GM12872 (cell line): ENCODE measurements at regions not wholly inside any gene's neighbourhood (a gene's known extent, or its start where the extent isn't known, plus 50 kb on each side); places are given as distances from the start of the nearest gene placed in this dataset.

Experiments
- TF ChIP-seq, protein P1 (sequence below): IDR thresholded peaks from 3 replicates; pipeline ENCODE4 v1.5.1; 2011; ENCODE audit warnings: low read depth, mild to moderate bottlenecking, low read length, moderate library complexity; ENCODE audit not compliant: insufficient read depth

DNA sequence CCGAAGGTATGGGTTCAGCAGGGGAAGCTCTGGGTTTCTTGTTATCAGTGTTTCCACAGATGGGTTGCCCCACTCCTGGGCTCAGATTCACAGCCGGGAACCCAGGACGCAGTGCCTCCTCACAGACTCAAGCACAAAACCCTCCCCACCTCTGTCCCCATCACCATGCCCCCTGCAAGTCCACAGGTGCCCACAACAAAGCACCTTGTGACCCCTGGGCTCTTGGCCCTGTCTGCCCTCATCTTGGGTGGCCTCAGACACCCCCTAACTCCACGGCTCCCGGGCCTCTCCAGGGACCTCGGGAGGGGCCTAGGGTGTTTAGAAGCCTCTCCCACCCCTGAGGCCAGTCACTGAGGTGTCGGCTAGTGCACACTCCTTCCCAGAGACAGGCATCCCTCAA, 231.7 kb downstream of the TUBA3C start:
- TF ChIP-seq, protein P1, sequence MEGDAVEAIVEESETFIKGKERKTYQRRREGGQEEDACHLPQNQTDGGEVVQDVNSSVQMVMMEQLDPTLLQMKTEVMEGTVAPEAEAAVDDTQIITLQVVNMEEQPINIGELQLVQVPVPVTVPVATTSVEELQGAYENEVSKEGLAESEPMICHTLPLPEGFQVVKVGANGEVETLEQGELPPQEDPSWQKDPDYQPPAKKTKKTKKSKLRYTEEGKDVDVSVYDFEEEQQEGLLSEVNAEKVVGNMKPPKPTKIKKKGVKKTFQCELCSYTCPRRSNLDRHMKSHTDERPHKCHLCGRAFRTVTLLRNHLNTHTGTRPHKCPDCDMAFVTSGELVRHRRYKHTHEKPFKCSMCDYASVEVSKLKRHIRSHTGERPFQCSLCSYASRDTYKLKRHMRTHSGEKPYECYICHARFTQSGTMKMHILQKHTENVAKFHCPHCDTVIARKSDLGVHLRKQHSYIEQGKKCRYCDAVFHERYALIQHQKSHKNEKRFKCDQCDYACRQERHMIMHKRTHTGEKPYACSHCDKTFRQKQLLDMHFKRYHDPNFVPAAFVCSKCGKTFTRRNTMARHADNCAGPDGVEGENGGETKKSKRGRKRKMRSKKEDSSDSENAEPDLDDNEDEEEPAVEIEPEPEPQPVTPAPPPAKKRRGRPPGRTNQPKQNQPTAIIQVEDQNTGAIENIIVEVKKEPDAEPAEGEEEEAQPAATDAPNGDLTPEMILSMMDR: no peak

DNA sequence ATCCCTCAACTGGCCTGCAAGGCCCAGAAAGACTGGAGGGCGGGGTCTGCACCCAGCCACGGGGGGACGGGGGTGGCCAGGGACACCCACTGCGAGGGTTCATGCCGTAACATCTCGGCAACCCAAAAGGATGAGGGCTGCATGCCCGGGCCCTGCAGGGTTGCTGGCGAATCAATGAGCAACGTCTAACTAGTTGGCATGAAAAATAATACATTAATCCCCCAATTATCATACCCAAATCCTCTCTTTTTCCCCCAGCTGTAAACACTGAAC, 232.2 kb downstream of the TUBA3C start:
- TF ChIP-seq, protein P1: no peak

DNA sequence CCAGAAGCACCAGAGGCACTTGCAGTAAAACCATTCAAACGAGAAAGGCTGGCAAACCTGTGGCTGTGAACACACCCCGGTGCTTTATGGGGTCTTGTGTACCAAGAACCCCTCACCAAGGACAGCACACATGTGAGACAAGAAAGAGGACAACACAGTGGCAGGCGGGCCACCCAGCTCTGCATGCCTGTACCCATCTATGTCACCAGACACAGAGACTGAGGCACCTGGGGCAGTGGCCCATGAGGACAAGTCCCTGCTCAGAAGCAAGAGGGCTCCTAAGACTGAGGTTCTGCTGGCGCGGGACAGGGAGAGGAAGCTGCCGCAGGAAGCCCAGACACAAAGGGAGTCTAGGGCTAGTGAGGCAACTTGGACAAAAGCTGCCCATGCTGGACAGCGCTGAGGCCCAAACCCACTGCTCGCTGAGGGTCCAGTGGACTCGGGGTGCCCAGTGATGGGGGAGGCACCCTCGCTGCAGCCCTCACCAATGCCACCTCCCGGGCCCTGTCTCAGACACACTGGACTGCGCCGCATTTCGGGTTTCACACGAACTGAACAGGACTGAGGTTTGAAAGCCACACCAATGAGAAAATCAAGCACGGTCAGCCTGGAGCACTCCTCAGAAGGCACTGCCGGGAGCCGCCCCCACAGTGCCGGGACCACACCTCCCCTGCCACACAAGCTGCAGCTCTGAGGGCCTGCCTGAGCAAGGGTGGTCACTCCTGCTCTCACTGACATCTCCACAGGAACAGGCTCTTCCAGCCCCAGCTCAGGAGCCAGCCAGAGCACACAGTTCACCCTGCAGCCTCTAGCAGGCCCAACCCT, 232.7 kb downstream of the TUBA3C start:
- TF ChIP-seq, protein P1: no peak

DNA sequence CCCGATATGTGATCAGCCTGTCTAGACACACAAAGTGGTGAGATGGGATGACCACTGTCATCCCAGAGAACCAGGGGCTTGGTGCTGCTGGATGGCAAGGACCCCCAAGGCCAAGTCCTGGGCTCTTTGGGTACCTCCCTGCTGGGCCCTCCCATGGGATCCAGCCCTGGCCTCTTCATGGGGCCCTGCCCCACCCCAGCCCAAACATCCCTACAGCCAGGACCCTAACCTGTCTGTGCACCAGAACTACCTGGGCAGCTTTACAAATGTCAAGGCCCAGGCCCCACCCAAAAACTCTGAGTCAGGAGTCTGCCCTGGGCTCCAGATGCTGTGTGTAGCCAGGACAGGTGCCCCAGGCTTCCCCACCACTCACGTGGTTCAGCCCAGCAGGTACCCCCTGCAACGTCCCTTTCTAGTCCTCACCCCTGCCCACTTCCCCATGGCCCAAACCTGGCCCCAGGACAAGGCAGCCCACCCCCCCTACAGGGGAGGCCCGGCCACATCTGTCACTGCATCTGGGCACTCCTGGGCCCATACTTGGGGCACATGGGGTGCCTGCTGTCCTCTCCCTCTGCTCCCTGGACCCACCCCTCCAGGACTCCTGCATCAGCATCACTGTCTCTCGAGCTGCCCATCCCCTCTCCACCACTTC, 233.5 kb downstream of the TUBA3C start:
- TF ChIP-seq, protein P1: no peak

DNA sequence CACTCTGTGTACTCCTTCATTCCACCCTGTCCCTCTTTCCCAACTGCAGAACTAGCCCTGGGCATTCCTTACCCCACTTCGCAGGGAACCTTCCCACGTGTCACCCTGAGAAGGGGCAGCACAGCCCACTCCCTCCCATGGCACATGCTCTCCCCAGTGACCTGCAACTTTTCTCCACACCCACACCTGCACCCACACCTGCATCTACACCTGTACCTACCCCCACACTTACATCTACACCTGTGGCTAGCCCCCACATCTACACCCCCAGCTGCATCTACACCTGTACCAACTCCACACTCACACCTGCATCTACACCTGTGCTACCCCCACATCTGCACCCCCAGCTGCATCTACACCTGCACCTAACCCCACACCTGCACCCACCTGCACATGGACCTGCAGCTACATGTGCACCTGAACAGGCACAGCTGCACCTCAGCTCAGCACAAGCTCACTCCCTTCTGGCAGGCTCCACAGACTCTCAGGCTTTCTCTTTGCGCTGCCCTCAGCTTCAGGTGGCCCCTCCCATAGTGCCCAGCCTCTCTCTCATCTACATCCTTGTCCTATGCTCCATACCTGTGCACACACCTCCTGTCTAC, 234.1 kb downstream of the TUBA3C start:
- TF ChIP-seq, protein P1: no peak

DNA sequence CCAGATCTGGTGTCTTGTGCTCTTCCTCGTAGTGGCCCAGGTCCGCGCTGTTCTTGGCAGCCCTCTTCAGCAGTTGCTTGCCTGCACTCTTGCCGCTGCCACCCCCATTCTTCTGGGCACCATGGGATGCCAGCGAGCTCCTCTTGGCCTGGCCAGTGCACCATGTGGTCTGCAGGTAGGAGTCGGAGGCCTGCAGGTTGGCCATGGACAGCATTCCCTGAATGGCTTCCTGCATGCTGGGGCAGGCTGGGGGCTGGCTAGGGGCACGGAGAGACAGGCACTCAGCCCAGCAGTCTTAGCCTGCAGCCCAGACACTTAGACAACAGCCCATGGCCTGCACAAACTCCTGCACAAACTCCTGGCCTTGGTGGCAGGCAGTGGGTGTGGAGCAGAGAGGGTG, 234.9 kb downstream of the TUBA3C start:
- TF ChIP-seq, protein P1: no peak

DNA sequence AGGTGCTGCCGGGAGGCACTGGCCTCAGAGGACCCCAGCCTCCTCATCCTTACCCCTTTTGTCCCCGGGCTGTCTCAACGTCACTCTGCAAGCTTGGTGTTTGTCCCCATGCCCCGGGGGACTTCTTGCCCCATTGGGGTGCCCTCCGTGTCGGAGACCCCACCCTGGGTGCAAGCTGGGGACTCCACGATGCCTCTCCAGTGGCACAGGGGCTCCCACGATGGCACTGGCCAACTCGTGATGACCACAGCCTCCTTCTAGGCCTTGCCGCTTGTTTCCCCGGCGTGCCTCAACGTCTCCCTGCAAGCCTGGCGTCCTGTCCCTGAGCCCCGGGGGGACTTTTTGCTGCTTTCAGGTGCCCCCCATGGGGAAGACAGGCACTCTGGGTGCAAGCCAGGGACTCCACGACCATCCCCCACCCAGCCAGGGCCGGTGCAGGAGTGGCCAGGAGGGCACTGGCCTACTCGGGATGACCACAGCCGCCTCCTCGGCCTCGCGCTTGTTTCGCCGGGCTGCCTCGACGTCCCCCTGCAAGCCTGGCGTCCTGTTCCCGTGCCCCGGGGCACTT, 237.0 kb downstream of the TUBA3C start:
- TF ChIP-seq, protein P1: no peak
